B cell (primary cell): ENCODE measurements at regions not wholly inside any gene's neighbourhood (a gene's known extent, or its start where the extent isn't known, plus 50 kb on each side); places are given as distances from the start of the nearest gene placed in this dataset.

Experiments
- ATAC-seq: fragments of 200-7000 bp; cut with Tn5 transposase; one replicate; pipeline ENCODE4 v1.10.0; 2021; ENCODE audit warnings: low read depth, mild to moderate bottlenecking, moderate number of reproducible peaks, moderate library complexity
- CTCF ChIA-PET: fragments of 350-600 bp; sonication (Branson Sonifier 250); formaldehyde crosslinking; loops from one replicate; lab custom pipeline; 2021; ENCODE audit warnings: antibody characterized with exemption, inconsistent platforms; lab: Charles Lee
- POLR2A ChIA-PET: fragments of 350-600 bp; sonication (Branson Sonifier 250); formaldehyde crosslinking; loops from one replicate; lab custom pipeline; 2021; ENCODE audit warnings: antibody characterized with exemption; lab: Charles Lee
- DNase-seq: peaks from one replicate; pipeline ENCODE4 v3.0.0; 2013
- H2AFZ ChIP-seq: 2 replicates; pipeline ENCODE4 v1.6.1; 2012; ENCODE audit warnings: mild to moderate bottlenecking, low read depth, low read length; ENCODE audit not compliant: insufficient read depth, poor library complexity, severe bottlenecking
- H3K27ac ChIP-seq, 2 donors: 1 replicate in 1 of 2; 2 replicates in 1 of 2; pipeline ENCODE4 v1.5.1; 2012 to 2013; ENCODE audit warnings: low read length in 2 of 2, mild to moderate bottlenecking in 2 of 2, moderate library complexity in 1 of 2
- H3K27me3 ChIP-seq, 4 experiments: fragments of 200-600 bp in 1 of 4; sonication (generic) in 1 of 4; replicated peaks in 1 of 4; 1 replicate in 2 of 4; 2 replicates in 2 of 4; pipeline versions ENCODE4 v1.6.1 to v1.7.0; 2013 to 2016; ENCODE audit warnings: low read length in 3 of 4, mild to moderate bottlenecking in 2 of 4, mixed read lengths in 1 of 4, moderate library complexity in 1 of 4; ENCODE audit not compliant: insufficient read depth in 4 of 4, control insufficient read depth in 3 of 4; ENCODE audit errors: control extremely low read depth in 1 of 4
- H3K36me3 ChIP-seq, 2 experiments: replicated peaks in 1 of 2; 1 replicate in 1 of 2; 2 replicates in 1 of 2; pipeline versions ENCODE4 v1.6.1 to v1.7.1; 2013; ENCODE audit warnings: low read length in 1 of 2; ENCODE audit not compliant: insufficient read depth in 2 of 2, control insufficient read depth in 1 of 2; ENCODE audit errors: control extremely low read depth in 1 of 2, extremely low read depth in 1 of 2
- H3K4me1 ChIP-seq, 2 donors: fragments of 200-600 bp in 1 of 2; sonication (generic) in 1 of 2; 1 replicate in 1 of 2; 2 replicates in 1 of 2; pipeline versions ENCODE4 v1.5.1 to v1.6.1; 2013 to 2017; ENCODE audit warnings: low read length in 2 of 2; ENCODE audit not compliant: control insufficient read depth in 2 of 2, insufficient read depth in 2 of 2
- H3K4me2 ChIP-seq: replicated peaks from 2 replicates; pipeline ENCODE3; 2012; ENCODE audit warnings: mild to moderate bottlenecking, low read depth, low read length; ENCODE audit not compliant: poor library complexity, severe bottlenecking
- H3K4me3 ChIP-seq, 5 experiments: fragments of 200-600 bp in 1 of 5; sonication (generic) in 1 of 5; 1 replicate in 3 of 5; 2 replicates in 2 of 5; pipeline versions ENCODE4 v1.5.1 to v1.7.0; 2011 to 2016; ENCODE audit warnings: low read length in 4 of 5, mild to moderate bottlenecking in 4 of 5, low read depth in 2 of 5, control low read depth in 1 of 5, moderate library complexity in 1 of 5; ENCODE audit not compliant: insufficient read depth in 1 of 5; ENCODE audit errors: control extremely low read depth in 1 of 5, extremely low read depth in 1 of 5
- H3K79me2 ChIP-seq: fragments of 200-600 bp; sonication (generic); one replicate; pipeline ENCODE4 v1.6.0; 2016; ENCODE audit warnings: low read length; ENCODE audit not compliant: control insufficient read depth, insufficient read depth
- H3K9ac ChIP-seq: fragments of 200-600 bp; sonication (generic); 2 replicates; pipeline ENCODE4 v1.6.1; 2017; ENCODE audit warnings: mild to moderate bottlenecking, low read length, moderate library complexity
- H3K9me3 ChIP-seq, 3 donors: one replicate each; pipeline versions ENCODE4 v1.6.1 to v1.7.1; 2013; ENCODE audit warnings: low read length in 2 of 3; ENCODE audit not compliant: control insufficient read depth in 2 of 3, insufficient read depth in 1 of 3; ENCODE audit errors: control extremely low read depth in 1 of 3
- H4K20me1 ChIP-seq: 2 replicates; pipeline ENCODE4 v1.6.0; 2012; ENCODE audit warnings: mild to moderate bottlenecking, low read length; ENCODE audit not compliant: insufficient read depth, control insufficient read depth, poor library complexity, severe bottlenecking
- H3K27ac Mint-ChIP-seq: one replicate; pipeline ENCODE4 v1.8.0; 2021; ENCODE audit warnings: mixed read lengths
- H3K27me3 Mint-ChIP-seq: one replicate; pipeline ENCODE4 v1.8.0; 2021; ENCODE audit warnings: mixed read lengths
- H3K4me1 Mint-ChIP-seq: one replicate; pipeline ENCODE4 v1.8.0; 2021; ENCODE audit warnings: mixed read lengths
- H3K4me3 Mint-ChIP-seq: one replicate; pipeline ENCODE4 v1.8.0; 2021; ENCODE audit warnings: mixed read lengths
- H3K9me3 Mint-ChIP-seq: one replicate; pipeline ENCODE4 v1.8.0; 2022; ENCODE audit warnings: mixed read lengths; ENCODE audit not compliant: insufficient read depth
- CTCF ChIP-seq: fragments of 200-600 bp; IDR thresholded peaks from one replicate; pipeline ENCODE4 v1.8.0; 2022; ENCODE audit warnings: antibody characterized with exemption, mild to moderate bottlenecking
- EZH2 ChIP-seq: IDR thresholded peaks from 2 replicates; pipeline ENCODE4 v1.6.1; 2012; ENCODE audit warnings: borderline replicate concordance, low read depth, mild to moderate bottlenecking, moderate library complexity, low read length; ENCODE audit not compliant: insufficient read depth, poor library complexity, severe bottlenecking
- WGBS: methylation state at CpG from one replicate; pipeline ENCODE4 v1.1.5; 2013; ENCODE audit warnings: missing lambda C conversion rate; ENCODE audit not compliant: insufficient coverage; 5-methylcytosine and 5-hydroxymethylcytosine counted together
- intact Hi-C: fragments of 100-400 bp; cut with micrococcal nuclease; formaldehyde crosslinking; loops from one replicate; pipeline ENCODE4 v1.10.0; 2022

- Histone ChIP-seq H3K27me3 (no peaks in the 10 kb centered on the region), H3K9me3 (no peaks in the 10 kb centered on the region), H3K4me2 (no peak overlapping the region), H3K9ac (no peak overlapping the region), H3K36me3 (no peaks in the 10 kb centered on the region), H3K27ac (no peak overlapping the region), H4K20me1 (no peaks in the 10 kb centered on the region), H3K79me2 (no peaks in the 10 kb centered on the region), H3K4me3 (no peak overlapping the region), H3K4me1 (no peaks in the 10 kb centered on the region), H2AFZ (no peak overlapping the region)
- ChIA-PET POLR2A (no interaction called here), CTCF (interaction anchor here (1.3 kb wide), 1 partner anchor 22 kb away, joined by 3 read pairs; no protein-coding TSS in a partner anchor)
- no peak for TF ChIP-seq EZH2
- TF ChIP-seq CTCF, result no peak
- intact Hi-C loops, result no loop called here
- no peaks in the 10 kb centered on the region for H3K27me3 Mint-ChIP-seq
- H3K9me3 Mint-ChIP-seq, result no peaks in the 10 kb centered on the region
- no CpG with 5 or more reads among the region's 5 CpGs for WGBS
- H3K27ac Mint-ChIP-seq, result no peak overlapping the region
- H3K4me3 Mint-ChIP-seq, result no peak overlapping the region
- ATAC-seq, result no peak
- no peak for DNase-seq
- H3K4me1 Mint-ChIP-seq, result no peaks in the 10 kb centered on the region
These were observed 230.1 kb upstream of the DDI1 start for GRCh38 chr11:103806130-103806895.

GRCh38 chr11:103807806-103808205 is 228.6 kb upstream of the DDI1 start:
- H3K4me1 Mint-ChIP-seq, result no peaks in the 10 kb centered on the region
- TF ChIP-seq EZH2, result no peak
- no peak for TF ChIP-seq CTCF
- no peak overlapping the region for H3K4me2 ChIP-seq

More at GRCh38 chr11:103807806-103808205, 228.6 kb upstream of the DDI1 start:
- no peaks in the 10 kb centered on the region for H4K20me1 ChIP-seq
- ChIA-PET POLR2A (no interaction called here), CTCF (no interaction called here)
- H3K27me3 ChIP-seq, result no peaks in the 10 kb centered on the region
- H3K9me3 ChIP-seq, result no peaks in the 10 kb centered on the region
- DNase-seq, result no peak
- no peaks in the 10 kb centered on the region for H3K79me2 ChIP-seq
- Mint-ChIP-seq H3K4me3 (no peak overlapping the region), H3K27ac (no peak overlapping the region), H3K27me3 (no peaks in the 10 kb centered on the region), H3K9me3 (no peaks in the 10 kb centered on the region)
- no peak overlapping the region for H3K27ac ChIP-seq
- H3K9ac ChIP-seq, result no peak overlapping the region
- no peaks in the 10 kb centered on the region for H3K36me3 ChIP-seq
- ATAC-seq, result no peak
- no peaks in the 10 kb centered on the region for H3K4me1 ChIP-seq
- no peak overlapping the region for H3K4me3 ChIP-seq
- H2AFZ ChIP-seq, result no peak overlapping the region
- intact Hi-C loops, result no loop called here
- no CpG with 5 or more reads among the region's 1 CpG for WGBS
